LHCN-M2 (cell line): ENCODE measurements at regions not wholly inside any gene's neighbourhood (a gene's known extent, or its start where the extent isn't known, plus 50 kb on each side); places are given as distances from the start of the nearest gene placed in this dataset.

ENCODE experiments used
- DNase-seq: peaks from one replicate; pipeline ENCODE4 v3.0.0-alpha.2; 2012; ENCODE audit warnings: low read depth

DNA sequence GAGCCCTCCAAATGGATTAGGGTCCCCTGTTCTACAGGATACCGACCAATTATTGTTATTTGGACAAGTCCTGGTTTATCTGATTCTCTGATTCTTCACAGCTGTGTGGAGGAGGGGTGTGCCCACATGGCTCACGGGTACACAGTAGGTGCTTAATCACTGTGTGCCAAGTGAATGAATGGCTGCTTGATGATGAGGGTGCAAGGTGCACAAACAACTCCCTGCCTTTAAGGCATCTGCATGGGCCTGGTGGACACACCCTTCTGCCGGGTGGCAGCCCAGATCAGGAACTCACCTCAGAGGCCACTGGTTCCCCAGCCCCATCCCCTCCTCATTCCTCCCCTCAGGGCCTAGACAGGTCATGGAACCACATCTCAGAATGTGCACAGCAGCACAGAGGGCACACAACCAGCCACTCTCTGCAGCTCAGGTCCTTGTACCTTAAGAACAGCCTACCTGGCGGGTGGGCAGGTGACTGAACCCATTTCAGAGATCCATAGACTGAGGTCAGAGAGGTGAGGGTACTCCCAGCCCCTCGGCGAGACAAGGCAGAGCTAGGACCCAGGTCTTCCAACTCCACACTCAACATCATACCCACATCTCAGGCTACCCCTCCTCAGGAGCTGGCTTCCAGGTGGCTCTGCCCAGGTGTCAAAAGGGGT, 50.3 kb downstream of the SHANK2 start:
- DNase-seq = no peak

- no peak for DNase-seq
These were observed 51.1 kb downstream of the SHANK2 start for GRCh38 chr11:71201231-71201630.

- DNase-seq = no peak
These were observed 51.6 kb downstream of the SHANK2 start for GRCh38 chr11:71200761-71201160.

DNA sequence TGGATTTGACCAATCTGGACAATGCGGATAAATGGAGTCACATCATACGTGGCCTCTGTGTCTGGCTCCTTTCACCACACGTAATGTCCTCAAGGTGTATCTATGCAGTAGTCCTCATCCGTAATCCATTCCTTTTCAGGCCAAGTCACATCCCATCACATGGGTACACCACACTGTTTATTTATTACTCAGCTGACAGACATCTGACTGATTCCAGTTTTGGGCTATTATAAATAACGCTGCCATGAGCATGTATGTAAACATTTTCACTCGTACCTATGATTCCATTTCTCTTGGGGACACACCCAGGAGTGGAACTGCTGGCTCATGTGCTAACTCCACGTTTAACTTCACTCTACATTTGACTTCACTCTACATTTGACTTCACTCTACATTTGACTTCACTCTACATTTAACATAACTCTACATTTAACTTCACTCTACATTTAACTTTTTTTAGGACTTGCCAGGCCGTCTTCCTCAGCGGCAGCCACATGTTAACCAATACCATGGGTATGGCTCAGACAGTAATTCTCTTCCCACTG, 52.1 kb downstream of the SHANK2 start:
- no peak for DNase-seq

DNA sequence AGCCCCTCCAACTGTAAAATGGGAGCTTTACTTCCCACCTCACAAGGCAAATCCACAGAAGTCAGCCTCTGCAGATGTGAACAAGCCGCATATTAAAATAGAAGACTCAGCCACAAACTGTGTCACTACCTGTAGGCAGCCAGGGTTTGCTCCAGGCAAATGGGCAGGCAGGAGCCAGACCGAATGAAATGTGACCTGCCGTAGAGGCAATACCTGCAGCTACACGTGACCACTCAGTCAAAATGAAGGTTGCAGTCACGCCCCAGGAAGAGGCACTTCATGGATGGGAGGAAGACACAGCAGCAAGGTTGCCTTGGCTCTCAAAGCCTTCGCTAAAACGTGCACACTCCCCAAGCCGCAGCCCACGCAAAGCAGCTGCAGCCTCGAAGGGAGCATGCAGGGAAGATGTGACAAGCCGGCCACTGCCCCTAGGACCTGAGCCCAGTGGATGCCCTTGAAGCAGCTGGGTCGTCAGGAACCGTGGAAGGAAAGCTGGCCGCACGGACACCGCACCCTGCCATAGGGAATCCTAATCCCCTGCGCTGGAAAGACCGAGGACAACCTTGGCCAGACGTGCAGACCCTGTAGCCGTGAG, 53.1 kb downstream of the SHANK2 start:
- no peak for DNase-seq

- DNase-seq = no peak
These were observed 53.6 kb downstream of the SHANK2 start for GRCh38 chr11:71198823-71199165.

- DNase-seq = no peak
These were observed 54.1 kb downstream of the SHANK2 start for GRCh38 chr11:71198141-71198822.

DNA sequence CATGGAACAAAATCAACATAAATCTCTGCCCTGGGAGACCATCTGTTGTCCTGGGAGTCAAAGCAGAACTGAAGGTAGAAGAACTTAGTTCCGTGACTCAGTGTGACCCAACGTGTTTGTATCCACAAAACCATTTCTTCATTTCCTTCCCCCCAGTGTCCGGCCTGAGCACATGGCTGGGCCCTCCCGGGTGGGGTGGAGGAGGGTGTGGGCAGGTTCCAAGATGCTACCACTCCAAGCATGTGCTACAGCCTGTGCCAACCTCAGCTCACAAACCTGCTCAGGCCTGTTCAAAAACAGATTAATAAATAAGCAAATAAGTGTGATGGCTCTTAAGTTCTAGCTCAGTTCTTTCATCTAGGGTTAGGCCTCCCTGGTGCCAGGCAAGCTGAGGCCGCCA, 55.3 kb downstream of the SHANK2 start:
- no peak for DNase-seq

GRCh38 chr11:71194710-71195109, 57.7 kb downstream of the SHANK2 start:
- DNase-seq = no peak

GRCh38 chr11:71193431-71193830, 58.9 kb downstream of the SHANK2 start:
- no peak for DNase-seq

- DNase-seq = no peak
These were observed 59.7 kb downstream of the SHANK2 start for GRCh38 chr11:71192629-71193028.

GRCh38 chr11:71191201-71191600, 61.2 kb downstream of the SHANK2 start:
- DNase-seq = no peak

DNA sequence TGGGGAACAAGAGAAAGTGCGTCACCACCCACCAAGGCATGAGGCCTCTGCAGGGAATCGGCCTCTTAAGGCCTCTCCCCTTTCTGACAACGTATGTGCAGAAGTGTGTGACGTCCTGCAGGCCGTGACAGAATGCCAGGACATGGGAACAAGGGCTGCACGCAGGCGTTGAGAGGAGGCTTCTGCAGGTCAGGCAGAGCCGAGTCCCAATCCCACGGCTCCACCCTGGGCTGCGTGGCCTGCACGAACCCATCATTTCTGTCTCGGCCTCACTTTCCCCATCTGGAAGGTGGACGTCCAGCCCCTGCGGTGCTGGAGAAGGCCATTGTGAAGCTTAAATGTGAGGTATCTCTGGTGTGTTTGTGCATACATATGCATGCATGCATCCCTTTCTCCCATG, 61.8 kb downstream of the SHANK2 start:
- DNase-seq = no peak

- no peak for DNase-seq
These were observed 62.5 kb downstream of the SHANK2 start for GRCh38 chr11:71189768-71190315.

- DNase-seq = no peak
These were observed 63.2 kb downstream of the SHANK2 start for GRCh38 chr11:71188886-71189767.

GRCh38 chr11:71188073-71188472, 64.3 kb downstream of the SHANK2 start:
- DNase-seq = no peak

GRCh38 chr11:71186806-71187205, 65.6 kb downstream of the SHANK2 start:
- no peak for DNase-seq

DNA sequence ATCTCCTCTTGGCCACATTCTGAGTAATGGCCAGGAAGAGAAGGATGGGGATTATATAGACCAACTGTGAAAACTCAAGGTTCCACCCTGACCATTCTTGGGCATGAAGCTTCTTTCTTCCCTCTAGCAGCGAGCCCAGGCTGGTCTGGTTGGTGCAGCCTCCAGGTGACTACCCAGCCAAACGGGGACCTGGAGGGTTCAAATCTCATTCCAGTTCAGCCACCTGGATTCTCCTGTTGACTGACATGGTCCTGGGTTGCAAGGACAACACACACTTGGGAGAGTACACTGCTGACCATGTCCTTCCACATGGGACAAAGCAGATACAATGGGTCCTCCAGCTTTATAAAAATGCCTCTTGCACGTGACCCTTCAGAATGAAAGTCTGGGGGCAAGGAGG, 67.0 kb downstream of the SHANK2 start:
- DNase-seq = no peak

DNA sequence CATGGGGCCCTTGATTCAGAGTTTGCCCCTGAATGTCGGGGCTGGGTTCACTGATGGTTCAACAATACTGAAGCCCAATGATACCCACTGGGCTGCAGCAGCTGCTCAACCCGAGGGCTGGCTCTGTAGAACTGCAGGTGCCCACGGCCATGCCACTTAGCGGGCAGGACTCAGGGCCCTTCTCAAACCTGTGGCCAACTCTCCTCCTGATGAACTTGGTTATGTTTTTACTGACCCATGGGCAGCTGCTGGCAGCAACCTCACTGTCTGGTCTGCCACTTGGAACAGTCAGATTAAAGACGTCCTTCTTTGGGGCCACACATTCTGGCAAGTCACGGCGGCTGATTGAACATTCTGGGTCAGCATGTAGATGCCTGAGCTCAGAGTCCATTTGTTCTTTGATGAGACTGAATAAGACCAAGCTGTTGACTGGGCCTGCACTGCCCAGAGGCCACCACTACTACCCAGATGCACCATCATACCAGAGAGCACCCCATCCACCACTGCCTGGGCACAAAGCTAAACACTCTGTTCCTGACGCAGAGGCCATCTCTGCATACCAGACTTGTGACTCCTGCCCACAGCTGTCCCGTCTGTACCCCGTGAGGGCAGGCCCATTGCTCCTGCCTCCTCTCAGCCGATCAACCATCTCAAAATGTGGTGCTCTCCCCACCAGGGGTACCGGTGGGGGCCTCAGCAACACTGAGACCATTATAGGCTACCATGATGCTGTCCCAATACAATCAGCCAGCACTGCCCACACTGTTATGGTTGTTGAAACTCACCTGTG, 67.8 kb downstream of the SHANK2 start:
- DNase-seq = peak; percentile 17

DNA sequence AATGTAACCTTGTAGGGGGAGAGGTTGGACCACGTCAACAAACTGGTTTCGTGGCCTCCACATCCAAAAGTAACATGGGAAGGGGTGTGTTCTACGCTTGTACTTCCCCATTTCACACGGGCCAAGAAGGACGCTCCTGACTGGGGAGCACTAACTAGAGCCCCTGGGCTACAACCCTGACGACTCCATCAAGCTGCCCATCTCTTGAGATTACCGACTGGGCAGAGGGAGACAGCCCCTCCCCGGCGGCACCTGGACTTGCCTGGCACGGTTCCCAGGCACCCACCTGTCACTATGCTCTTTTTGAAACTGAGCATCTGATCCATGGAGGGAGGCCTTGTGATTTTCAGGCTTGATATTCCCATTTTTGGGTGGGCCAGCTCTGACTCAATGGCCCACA, 68.5 kb downstream of the SHANK2 start:
- DNase-seq = no peak
